HG03095 (cell line): ENCODE measurements at regions not wholly inside any gene's neighbourhood (a gene's known extent, or its start where the extent isn't known, plus 50 kb on each side); places are given as distances from the start of the nearest gene placed in this dataset.

ENCODE experiments used
- ATAC-seq: cut with Tn5 transposase; IDR thresholded peaks from one replicate; pipeline ENCODE4 v1.9.1; 2021; ENCODE audit warnings: moderate library complexity; ENCODE audit not compliant: unreplicated experiment

- ATAC-seq = no peak
Measured at GRCh38 chr2:18332477-18332876, 228.0 kb downstream of the RDH14 start.

DNA sequence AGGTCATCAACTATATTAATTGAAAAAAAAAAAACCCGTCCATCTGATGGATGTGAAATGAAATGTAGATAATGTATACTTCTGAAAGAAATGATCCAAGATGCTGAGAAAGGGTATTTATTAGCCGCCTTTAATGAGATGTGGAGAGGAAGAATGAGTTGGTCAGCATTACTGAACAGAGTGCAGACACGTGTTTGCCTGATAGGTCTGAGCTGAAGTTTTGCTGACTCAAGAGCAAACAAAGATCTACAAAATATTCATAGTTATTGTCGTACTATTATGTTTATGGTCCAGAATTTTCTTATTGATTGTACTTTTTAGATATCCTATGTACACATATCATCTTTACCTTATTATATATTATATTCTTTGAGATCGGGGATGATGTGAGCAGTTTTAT, 235.3 kb downstream of the RDH14 start:
- ATAC-seq = no peak

GRCh38 chr2:18319987-18320386, 240.5 kb downstream of the RDH14 start:
- no peak for ATAC-seq

DNA sequence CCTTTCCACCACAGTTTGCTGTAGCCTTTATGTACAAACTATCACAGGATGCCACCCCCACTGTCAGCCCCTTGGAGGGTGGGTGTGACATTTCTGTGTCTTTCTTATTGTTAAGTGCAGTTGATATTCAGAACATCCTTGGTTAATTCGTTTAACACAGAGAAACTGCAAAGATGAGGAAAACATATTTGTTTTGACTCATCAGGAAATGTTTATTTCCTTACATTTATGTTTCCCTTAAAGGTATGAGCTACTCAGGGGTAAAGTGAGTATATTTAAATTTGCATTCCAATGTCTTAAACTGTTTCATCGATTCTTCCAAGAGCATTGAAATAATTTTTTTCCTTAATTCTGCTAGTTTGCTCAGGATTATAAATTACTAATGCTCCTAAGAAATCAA, 243.4 kb downstream of the RDH14 start:
- no peak for ATAC-seq

DNA sequence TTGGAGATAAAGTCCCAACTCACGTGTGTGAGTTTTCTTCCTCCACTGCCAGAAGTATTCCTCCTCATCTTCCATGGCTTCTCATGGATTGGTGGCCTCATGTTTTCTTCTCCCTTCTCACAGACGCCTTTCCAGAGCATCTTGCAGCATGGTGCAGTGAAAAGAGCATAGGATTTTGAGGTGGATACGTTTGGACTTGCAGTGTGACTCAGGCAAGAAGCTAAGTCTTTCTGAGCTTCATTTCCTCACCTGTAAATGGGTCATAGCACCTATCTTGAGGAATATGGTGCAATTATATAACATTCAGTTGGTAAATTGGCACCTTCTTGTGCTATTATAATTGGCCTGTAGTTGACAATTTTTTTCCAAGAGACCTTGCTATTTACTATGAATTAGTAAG, 247.6 kb downstream of the RDH14 start:
- ATAC-seq = no peak

- ATAC-seq = no peak
Measured at GRCh38 chr2:18311420-18312195, 248.8 kb downstream of the RDH14 start.

- ATAC-seq = no peak
Measured at GRCh38 chr2:18309627-18310026, 250.8 kb downstream of the RDH14 start.

DNA sequence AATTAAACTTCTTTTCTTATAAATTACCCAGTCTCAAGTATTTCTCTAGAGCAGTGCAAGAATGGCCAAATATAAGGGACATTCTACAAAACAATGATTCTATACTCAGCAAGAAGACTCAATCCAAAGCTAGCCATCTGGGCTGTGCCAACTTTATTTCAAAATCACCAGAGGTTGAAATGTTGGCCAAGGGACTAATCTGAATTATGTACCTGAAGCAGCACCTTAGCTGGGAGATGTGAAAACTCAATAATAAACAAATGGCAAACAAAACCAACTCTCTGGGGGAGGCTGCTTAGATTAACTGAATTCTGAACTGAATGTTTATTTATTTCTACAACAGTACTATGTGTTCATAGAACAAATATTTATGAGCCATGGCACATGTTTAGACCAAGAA, 251.3 kb downstream of the RDH14 start:
- no peak for ATAC-seq

DNA sequence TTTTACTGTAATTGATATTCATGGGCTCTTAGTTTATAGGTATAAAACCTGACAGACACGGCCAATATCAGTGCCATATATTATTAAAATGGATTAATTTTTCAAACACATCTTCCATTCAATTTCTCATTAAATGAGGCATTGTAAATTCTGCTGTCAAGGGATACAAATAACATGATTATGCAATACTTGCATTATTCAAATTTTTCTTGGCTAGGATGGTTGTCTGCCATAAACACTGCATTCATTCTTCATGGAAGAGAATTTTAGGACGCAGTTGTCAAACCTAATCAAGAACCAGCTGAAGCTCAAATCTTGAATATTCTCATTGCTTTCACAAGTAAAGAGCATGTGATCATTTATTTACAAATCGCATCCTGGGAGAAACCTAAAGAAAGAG, 255.6 kb downstream of the RDH14 start:
- no peak for ATAC-seq

GRCh38 chr2:18301421-18302139, 258.9 kb downstream of the RDH14 start:
- no peak for ATAC-seq

- no peak for ATAC-seq
Measured at GRCh38 chr2:18299423-18300212, 260.8 kb downstream of the RDH14 start.

DNA sequence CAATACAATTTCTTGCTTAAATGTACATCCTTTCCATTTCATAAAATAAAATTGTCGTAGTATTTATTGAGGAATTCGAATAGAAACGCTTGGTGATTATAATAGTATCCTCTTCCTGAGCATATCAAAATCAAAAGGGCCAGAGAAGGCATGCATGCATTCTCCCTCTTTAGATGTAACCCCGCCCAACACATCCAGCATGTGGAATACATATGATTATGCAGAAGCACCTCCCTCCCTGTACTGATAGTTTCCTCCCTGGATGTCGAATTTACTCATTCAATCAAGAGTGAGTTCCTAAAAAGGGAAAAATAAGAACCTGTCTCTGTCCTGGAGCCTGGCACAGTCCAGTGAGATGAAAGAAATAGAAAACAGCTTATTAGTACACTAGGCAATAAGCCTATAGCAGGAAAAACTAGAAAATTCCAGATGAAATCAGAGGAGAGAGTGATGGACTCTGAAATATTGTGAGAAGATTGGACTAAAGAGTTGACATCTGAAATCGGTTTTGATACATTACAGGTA, 262.9 kb downstream of the RDH14 start:
- ATAC-seq = no peak

GRCh38 chr2:18290386-18290785, 270.1 kb downstream of the RDH14 start:
- ATAC-seq = no peak

DNA sequence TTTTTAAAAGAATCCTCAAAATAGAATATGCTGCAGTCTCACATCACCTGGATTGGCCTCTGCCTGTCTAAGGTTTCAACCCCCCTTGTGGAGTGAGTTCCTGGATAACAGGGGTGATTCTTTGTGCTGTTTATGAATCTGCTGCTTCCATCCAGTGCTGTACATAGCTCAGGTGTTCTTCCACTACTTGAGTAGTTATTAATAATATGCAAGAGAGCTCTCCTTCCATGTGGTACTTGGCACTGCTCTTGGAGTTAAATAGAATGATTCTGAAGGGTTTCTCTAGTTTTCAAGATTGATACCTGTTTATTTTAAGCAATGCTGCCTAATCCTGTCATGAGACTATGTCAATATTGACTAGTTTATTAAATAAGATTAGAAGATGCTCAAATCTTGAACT, 273.6 kb downstream of the RDH14 start:
- no peak for ATAC-seq

- no peak for ATAC-seq
Measured at GRCh38 chr2:18284331-18284730, 276.1 kb downstream of the RDH14 start.

DNA sequence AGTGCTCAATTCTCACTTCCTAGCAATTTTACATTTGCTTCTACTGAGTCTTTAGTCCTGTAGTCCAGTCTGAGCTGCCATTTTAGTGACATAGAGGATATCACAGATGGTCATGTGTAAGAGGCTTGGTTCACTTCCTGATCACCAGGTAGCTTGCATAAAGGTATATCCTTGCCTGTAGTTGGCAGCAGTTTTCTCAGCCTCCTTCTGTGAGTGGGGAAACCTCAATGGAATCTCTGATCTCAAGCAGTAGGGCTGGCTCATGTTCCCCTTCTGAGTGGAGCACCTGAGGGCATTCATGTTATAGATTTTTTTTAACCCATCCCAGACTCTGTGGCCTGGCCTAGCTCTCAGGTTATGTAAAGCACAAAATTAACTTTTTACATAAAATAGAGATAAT, 278.4 kb downstream of the RDH14 start:
- no peak for ATAC-seq

DNA sequence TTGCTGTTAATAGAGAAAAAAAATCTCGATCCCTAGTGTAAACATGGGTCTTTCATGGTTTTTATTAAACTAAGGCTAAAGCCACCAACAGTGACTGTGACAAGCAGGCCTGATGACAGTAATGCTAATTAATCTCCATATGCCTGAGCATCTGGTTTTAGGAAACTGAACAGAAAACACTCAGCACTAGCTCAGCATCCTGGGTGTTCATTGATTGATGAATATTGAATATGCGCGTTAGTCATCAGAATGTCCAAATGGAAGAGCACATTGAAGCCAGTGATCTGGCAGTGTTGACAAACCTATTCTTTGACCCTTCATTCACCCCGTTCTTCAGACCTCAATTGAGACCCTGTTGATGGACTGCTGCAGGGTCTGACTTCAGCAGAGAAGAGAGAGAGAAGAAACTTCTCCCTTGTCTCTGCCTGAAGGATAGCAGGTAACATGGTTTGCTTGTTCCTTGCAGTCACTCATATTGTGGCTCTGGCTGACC, 283.8 kb downstream of the RDH14 start:
- no peak for ATAC-seq

DNA sequence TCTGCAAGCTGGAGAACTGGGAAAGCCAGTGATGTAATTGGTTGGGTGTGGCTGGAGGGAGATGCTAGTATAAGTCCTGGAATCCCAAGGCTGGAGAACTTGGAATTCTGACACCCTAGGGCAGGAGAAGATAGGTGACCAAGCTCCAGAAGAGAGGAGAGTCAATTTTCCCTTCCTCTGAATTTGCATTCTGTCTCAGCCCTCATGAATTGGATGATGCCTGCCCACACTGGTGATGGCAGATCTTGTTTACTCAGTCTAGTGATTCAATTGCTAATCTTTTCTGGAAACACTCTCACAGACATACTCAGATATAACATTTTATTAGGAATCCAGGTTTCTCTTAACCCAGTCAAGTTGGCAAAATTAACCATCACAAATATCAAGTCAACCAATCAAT, 287.2 kb downstream of the RDH14 start:
- ATAC-seq = no peak

- ATAC-seq = no peak
Measured at GRCh38 chr2:18272148-18272494, 288.3 kb downstream of the RDH14 start.

- ATAC-seq = no peak
Measured at GRCh38 chr2:18271370-18272147, 288.9 kb downstream of the RDH14 start.

DNA sequence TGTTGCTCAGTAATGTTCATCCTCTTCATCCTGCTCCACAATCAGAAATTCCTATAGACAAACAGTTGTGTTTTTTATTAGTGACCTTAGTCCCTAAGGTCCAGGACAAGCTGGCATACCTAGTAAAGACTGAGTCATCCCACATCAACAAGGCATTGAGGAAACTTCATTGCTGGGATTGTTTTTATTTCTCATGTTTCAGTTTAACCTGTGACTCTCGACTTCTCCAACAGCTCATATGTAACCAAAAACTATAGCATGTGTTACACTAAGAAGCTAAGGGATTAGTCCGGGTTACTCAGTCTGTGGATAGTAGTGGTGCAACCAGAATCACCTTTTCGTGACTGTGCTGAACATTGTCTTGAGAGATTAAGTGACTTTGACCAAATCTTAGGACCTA, 292.1 kb downstream of the RDH14 start:
- ATAC-seq = no peak
